ENCODE measurements at regions not wholly inside any gene's neighbourhood (a gene's known extent, or its start where the extent isn't known, plus 50 kb on each side); places are given as distances from the start of the nearest gene placed in this dataset.

DNA sequence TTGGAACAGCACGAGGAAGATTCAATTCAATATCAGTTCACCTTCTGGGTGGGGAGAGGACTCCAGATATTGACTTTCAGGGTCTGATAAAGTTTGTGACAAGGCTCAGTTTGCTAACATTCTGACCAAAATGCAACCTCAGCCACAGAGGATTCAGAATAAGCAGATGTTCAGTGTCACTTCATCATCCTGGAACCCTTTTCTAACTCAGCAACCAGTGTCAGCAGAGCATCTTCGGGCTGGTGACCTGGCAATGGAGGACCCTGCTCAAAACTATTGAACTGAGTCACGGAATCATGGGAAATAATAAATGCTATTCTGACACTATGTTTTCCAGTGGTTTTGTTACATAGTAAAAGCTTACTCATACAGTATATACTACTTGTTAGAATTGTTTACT is 433.4 kb upstream of the CFAP20DC start:
- TF ChIP-seq EZH2 (optimal IDR thresholded peaks at IDR 0.05; ENCODE audit: low read depth, low read length) = no peak
- TF ChIP-seq, protein P1, sequence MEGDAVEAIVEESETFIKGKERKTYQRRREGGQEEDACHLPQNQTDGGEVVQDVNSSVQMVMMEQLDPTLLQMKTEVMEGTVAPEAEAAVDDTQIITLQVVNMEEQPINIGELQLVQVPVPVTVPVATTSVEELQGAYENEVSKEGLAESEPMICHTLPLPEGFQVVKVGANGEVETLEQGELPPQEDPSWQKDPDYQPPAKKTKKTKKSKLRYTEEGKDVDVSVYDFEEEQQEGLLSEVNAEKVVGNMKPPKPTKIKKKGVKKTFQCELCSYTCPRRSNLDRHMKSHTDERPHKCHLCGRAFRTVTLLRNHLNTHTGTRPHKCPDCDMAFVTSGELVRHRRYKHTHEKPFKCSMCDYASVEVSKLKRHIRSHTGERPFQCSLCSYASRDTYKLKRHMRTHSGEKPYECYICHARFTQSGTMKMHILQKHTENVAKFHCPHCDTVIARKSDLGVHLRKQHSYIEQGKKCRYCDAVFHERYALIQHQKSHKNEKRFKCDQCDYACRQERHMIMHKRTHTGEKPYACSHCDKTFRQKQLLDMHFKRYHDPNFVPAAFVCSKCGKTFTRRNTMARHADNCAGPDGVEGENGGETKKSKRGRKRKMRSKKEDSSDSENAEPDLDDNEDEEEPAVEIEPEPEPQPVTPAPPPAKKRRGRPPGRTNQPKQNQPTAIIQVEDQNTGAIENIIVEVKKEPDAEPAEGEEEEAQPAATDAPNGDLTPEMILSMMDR (IDR thresholded peaks at IDR 0.05; ENCODE audit: low read length) = no peak

Measured in MM.1S (cell line).